Neural cell (in vitro differentiated cells): ENCODE measurements at regions not wholly inside any gene's neighbourhood (a gene's known extent, or its start where the extent isn't known, plus 50 kb on each side); places are given as distances from the start of the nearest gene placed in this dataset.

Experiments
- H2AFZ ChIP-seq: fragments of 200-600, 300-800 bp; sonication (generic), shearing (Covaris generic); 2 replicates; pipeline ENCODE4 v1.6.0; 2014; ENCODE audit warnings: low read depth, mild to moderate bottlenecking, antibody characterized with exemption, low read length, moderate library complexity
- H3F3A ChIP-seq: fragments of 200-600 bp; shearing (Covaris generic); 2 replicates; pipeline ENCODE4 v1.6.1; 2016; ENCODE audit warnings: mild to moderate bottlenecking, moderate library complexity, mixed read lengths, antibody characterized with exemption, low read length; ENCODE audit not compliant: insufficient read depth, poor library complexity, severe bottlenecking
- H3K27ac ChIP-seq: fragments of 200-600, 300-800 bp; sonication (generic), shearing (Covaris generic); 2 replicates; pipeline ENCODE4 v1.5.1; 2014; ENCODE audit warnings: mild to moderate bottlenecking, low read length, moderate library complexity
- H3K27me3 ChIP-seq: fragments of 300-800, 200-600 bp; sonication (generic), shearing (Covaris generic); 2 replicates; pipeline ENCODE4 v1.6.0; 2014; ENCODE audit warnings: mild to moderate bottlenecking, low read depth, low read length, moderate library complexity; ENCODE audit not compliant: insufficient read depth
- H3K36me3 ChIP-seq: fragments of 300-800, 200-600 bp; sonication (generic), shearing (Covaris generic); 2 replicates; pipeline ENCODE4 v1.5.1; 2014; ENCODE audit warnings: mild to moderate bottlenecking, antibody characterized with exemption, low read length, moderate library complexity; ENCODE audit not compliant: insufficient read depth
- H3K4me2 ChIP-seq: fragments of 300-800, 200-600 bp; sonication (generic), shearing (Covaris generic); 2 replicates; pipeline ENCODE4 v1.6.0; 2014; ENCODE audit warnings: mild to moderate bottlenecking, low read length
- H3K4me3 ChIP-seq: fragments of 300-800, 200-600 bp; sonication (generic), shearing (Covaris generic); 2 replicates; pipeline ENCODE4 v1.5.1; 2014; ENCODE audit warnings: mild to moderate bottlenecking, low read length, moderate library complexity
- H3K79me2 ChIP-seq: fragments of 200-600 bp; shearing (Covaris generic); replicated peaks from 2 replicates; pipeline ENCODE4 v1.6.0; 2014; ENCODE audit warnings: mild to moderate bottlenecking, low read length, moderate library complexity; ENCODE audit not compliant: insufficient read depth
- H3K9ac ChIP-seq: fragments of 300-800, 200-600 bp; sonication (generic), shearing (Covaris generic); 2 replicates; pipeline ENCODE4 v1.6.1; 2016; ENCODE audit warnings: mild to moderate bottlenecking, low read length, mixed read lengths
- H3K9me2 ChIP-seq: fragments of 200-600 bp; shearing (Covaris generic); 2 replicates; pipeline ENCODE4 v1.6.1; 2016; ENCODE audit warnings: mild to moderate bottlenecking, low read length, mixed read lengths; ENCODE audit not compliant: insufficient read depth
- H3K9me3 ChIP-seq: fragments of 200-600, 300-800 bp; sonication (generic), shearing (Covaris generic); 2 replicates; pipeline ENCODE4 v1.6.1; 2016; ENCODE audit warnings: mild to moderate bottlenecking, mixed run types, low read length, moderate library complexity, mixed read lengths
- H4K20me1 ChIP-seq: fragments of 200-600 bp; shearing (Covaris generic); 2 replicates; pipeline ENCODE4 v1.6.1; 2016; ENCODE audit warnings: mild to moderate bottlenecking, mixed run types; ENCODE audit not compliant: insufficient read depth
- CTCF ChIP-seq: fragments of 450-650 bp; IDR thresholded peaks from 2 replicates; pipeline ENCODE4 v1.5.1; 2014; ENCODE audit warnings: antibody characterized with exemption, mild to moderate bottlenecking, moderate library complexity; ENCODE audit not compliant: poor library complexity, severe bottlenecking
- EP300 ChIP-seq: fragments of 450-650 bp; conservative IDR thresholded peaks from 2 replicates; pipeline ENCODE4 v1.6.1; 2014; ENCODE audit warnings: antibody characterized with exemption, mild to moderate bottlenecking, moderate library complexity; ENCODE audit not compliant: poor library complexity, severe bottlenecking
- EZH2 ChIP-seq: fragments of 200-600, 300-800 bp; shearing (Covaris generic), sonication (generic); IDR thresholded peaks from 2 replicates; pipeline ENCODE4 v1.6.1; 2014; ENCODE audit warnings: antibody characterized with exemption, low read length, borderline replicate concordance, mild to moderate bottlenecking; ENCODE audit not compliant: insufficient read depth, poor library complexity, severe bottlenecking
- MXI1 ChIP-seq: fragments of 450-650 bp; conservative IDR thresholded peaks from 2 replicates; pipeline ENCODE4 v1.6.1; 2014; ENCODE audit warnings: antibody characterized with exemption, mild to moderate bottlenecking; ENCODE audit not compliant: poor library complexity, severe bottlenecking
- POLR2AphosphoS5 ChIP-seq: IDR thresholded peaks from 2 replicates; pipeline ENCODE4 v1.6.1; 2012
- RAD21 ChIP-seq: fragments of 450-650 bp; conservative IDR thresholded peaks from 2 replicates; pipeline ENCODE4 v1.6.1; 2014; ENCODE audit warnings: antibody characterized with exemption, mild to moderate bottlenecking, moderate library complexity
- SMC3 ChIP-seq: fragments of 450-650 bp; conservative IDR thresholded peaks from 2 replicates; pipeline ENCODE4 v1.6.1; 2014; ENCODE audit warnings: antibody characterized with exemption, mild to moderate bottlenecking, moderate library complexity; ENCODE audit not compliant: poor library complexity
- TAF1 ChIP-seq: IDR thresholded peaks from 2 replicates; pipeline ENCODE4 v1.6.1; 2012; ENCODE audit warnings: low read depth
- TF ChIP-seq, protein P1 (sequence below): IDR thresholded peaks from 2 replicates; pipeline ENCODE4 v1.6.1; 2012; ENCODE audit warnings: borderline replicate concordance

DNA sequence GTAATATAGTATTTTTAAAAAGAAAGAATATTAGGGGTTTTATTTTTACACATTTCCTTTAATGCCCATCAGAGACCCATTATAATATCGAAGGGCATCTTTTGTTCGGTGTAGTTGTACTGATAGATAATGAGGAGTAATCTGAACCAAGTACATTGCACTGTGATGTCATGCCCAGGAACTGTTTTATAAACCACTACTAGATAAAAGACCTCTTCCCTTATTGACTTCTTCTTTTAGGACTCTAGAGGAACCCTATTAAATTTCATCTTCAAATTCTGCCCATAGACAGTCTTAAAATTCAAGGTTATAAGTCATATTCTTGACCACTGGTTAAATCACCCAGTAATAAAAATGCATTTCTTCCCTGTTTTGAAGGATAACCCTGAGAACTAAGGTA lies 206.5 kb downstream of the NRIP1 start:
- Histone ChIP-seq H3K4me2 (no peak overlapping the region), H3K27me3 (no peaks in the 10 kb centered on the region), H4K20me1 (no peaks in the 10 kb centered on the region), H3K79me2 (no peaks in the 10 kb centered on the region), H3K9me3 (no peaks in the 10 kb centered on the region), H2AFZ (no peak overlapping the region), H3F3A (no peaks in the 10 kb centered on the region), H3K9ac (no peak overlapping the region), H3K27ac (no peak overlapping the region), H3K36me3 (no peaks in the 10 kb centered on the region), H3K9me2 (no peaks in the 10 kb centered on the region), H3K4me3 (no peak overlapping the region)
- TF ChIP-seq EP300: no peak
- no peak for TF ChIP-seq TAF1
- TF ChIP-seq CTCF: no peak
- no peak for TF ChIP-seq POLR2AphosphoS5
- no peak for TF ChIP-seq EZH2
- TF ChIP-seq, protein P1, sequence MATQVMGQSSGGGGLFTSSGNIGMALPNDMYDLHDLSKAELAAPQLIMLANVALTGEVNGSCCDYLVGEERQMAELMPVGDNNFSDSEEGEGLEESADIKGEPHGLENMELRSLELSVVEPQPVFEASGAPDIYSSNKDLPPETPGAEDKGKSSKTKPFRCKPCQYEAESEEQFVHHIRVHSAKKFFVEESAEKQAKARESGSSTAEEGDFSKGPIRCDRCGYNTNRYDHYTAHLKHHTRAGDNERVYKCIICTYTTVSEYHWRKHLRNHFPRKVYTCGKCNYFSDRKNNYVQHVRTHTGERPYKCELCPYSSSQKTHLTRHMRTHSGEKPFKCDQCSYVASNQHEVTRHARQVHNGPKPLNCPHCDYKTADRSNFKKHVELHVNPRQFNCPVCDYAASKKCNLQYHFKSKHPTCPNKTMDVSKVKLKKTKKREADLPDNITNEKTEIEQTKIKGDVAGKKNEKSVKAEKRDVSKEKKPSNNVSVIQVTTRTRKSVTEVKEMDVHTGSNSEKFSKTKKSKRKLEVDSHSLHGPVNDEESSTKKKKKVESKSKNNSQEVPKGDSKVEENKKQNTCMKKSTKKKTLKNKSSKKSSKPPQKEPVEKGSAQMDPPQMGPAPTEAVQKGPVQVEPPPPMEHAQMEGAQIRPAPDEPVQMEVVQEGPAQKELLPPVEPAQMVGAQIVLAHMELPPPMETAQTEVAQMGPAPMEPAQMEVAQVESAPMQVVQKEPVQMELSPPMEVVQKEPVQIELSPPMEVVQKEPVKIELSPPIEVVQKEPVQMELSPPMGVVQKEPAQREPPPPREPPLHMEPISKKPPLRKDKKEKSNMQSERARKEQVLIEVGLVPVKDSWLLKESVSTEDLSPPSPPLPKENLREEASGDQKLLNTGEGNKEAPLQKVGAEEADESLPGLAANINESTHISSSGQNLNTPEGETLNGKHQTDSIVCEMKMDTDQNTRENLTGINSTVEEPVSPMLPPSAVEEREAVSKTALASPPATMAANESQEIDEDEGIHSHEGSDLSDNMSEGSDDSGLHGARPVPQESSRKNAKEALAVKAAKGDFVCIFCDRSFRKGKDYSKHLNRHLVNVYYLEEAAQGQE: no peak
- TF ChIP-seq RAD21: no peak
- TF ChIP-seq SMC3: no peak
- TF ChIP-seq MXI1: no peak

- H3K27ac ChIP-seq: no peak overlapping the region
- no peaks in the 10 kb centered on the region for H3K36me3 ChIP-seq
- H3K4me2 ChIP-seq: no peak overlapping the region
- H3K4me3 ChIP-seq: no peak overlapping the region
- H3K79me2 ChIP-seq: no peaks in the 10 kb centered on the region
- H4K20me1 ChIP-seq: no peaks in the 10 kb centered on the region
- H3K27me3 ChIP-seq: no peaks in the 10 kb centered on the region
- H3K9me2 ChIP-seq: no peaks in the 10 kb centered on the region
- H2AFZ ChIP-seq: no peak overlapping the region
- TF ChIP-seq, protein P1: no peak
- TF ChIP-seq MXI1 (no peak), EP300 (no peak), POLR2AphosphoS5 (no peak), RAD21 (no peak), TAF1 (no peak), CTCF (no peak), SMC3 (no peak), EZH2 (no peak)
- H3K9ac ChIP-seq: no peak overlapping the region
- H3K9me3 ChIP-seq: no peaks in the 10 kb centered on the region
- H3F3A ChIP-seq: no peaks in the 10 kb centered on the region
Measured at GRCh38 chr21:14857529-14857928, 207.3 kb downstream of the NRIP1 start.
